GM23338 (cell line): ENCODE measurements at regions not wholly inside any gene's neighbourhood (a gene's known extent, or its start where the extent isn't known, plus 50 kb on each side); places are given as distances from the start of the nearest gene placed in this dataset.
A peak's percentile ranks its signal among the peaks of the same experiment; 100 is the strongest.

Source experiments
- ATAC-seq: fragments of 200-7000 bp; cut with Tn5 transposase; 3 replicates; pipeline ENCODE4 v1.9.1; 2020
- DNase-seq: peaks from one replicate; pipeline ENCODE4 v3.0.0-alpha.2; 2015; ENCODE audit warnings: low spot score
- H2AFZ ChIP-seq: fragments of 200-600 bp; sonication (generic); 2 replicates; pipeline ENCODE4 v1.8.0; 2016; ENCODE audit warnings: antibody characterized with exemption, mild to moderate bottlenecking, moderate library complexity
- H3F3A ChIP-seq: fragments of 200-600 bp; sonication (generic); replicated peaks from 2 replicates; pipeline ENCODE4 v1.8.0; 2017; ENCODE audit warnings: antibody characterized with exemption, mixed run types, low read depth
- H3K27ac ChIP-seq: fragments of 200-600 bp; sonication (generic); 2 replicates; pipeline ENCODE4 v1.6.1; 2016; ENCODE audit warnings: low read depth
- H3K27me3 ChIP-seq: fragments of 200-600 bp; sonication (generic); 2 replicates; pipeline ENCODE4 v1.8.0; 2016; ENCODE audit warnings: mild to moderate bottlenecking, mixed run types, moderate library complexity; ENCODE audit not compliant: insufficient read depth
- H3K36me3 ChIP-seq: fragments of 200-600 bp; sonication (generic); 2 replicates; pipeline ENCODE4 v1.8.0; 2016; ENCODE audit warnings: mild to moderate bottlenecking; ENCODE audit not compliant: insufficient read depth
- H3K4me1 ChIP-seq: fragments of 200-600 bp; sonication (generic); 2 replicates; pipeline ENCODE4 v1.8.0; 2016; ENCODE audit warnings: mild to moderate bottlenecking, moderate library complexity; ENCODE audit not compliant: insufficient read depth
- H3K4me2 ChIP-seq: fragments of 200-600 bp; sonication (generic); 2 replicates; pipeline ENCODE4 v1.7.1; 2017; ENCODE audit warnings: mixed run types
- H3K4me3 ChIP-seq: fragments of 200-600 bp; sonication (generic); 2 replicates; pipeline ENCODE4 v1.6.1; 2016; ENCODE audit warnings: mixed run types
- H3K79me2 ChIP-seq: fragments of 200-600 bp; sonication (generic); replicated peaks from 2 replicates; pipeline ENCODE4 v1.8.0; 2017; ENCODE audit warnings: mild to moderate bottlenecking; ENCODE audit not compliant: insufficient read depth
- H3K9me2 ChIP-seq: fragments of 200-600 bp; sonication (generic); 2 replicates; pipeline ENCODE4 v1.8.0; 2017; ENCODE audit not compliant: insufficient read depth
- H4K20me1 ChIP-seq: fragments of 200-600 bp; sonication (generic); replicated peaks from 2 replicates; pipeline ENCODE4 v1.8.0; 2017; ENCODE audit warnings: mild to moderate bottlenecking; ENCODE audit not compliant: insufficient read depth
- H3K27ac Mint-ChIP-seq: 2 replicates; pipeline ENCODE4 v1.8.0; 2020; ENCODE audit warnings: inconsistent platforms, mild to moderate bottlenecking, moderate library complexity, mixed read lengths
- H3K27me3 Mint-ChIP-seq: 3 replicates; pipeline ENCODE4 v1.8.0; 2022; ENCODE audit warnings: low read depth, mild to moderate bottlenecking, moderate library complexity, mixed read lengths, inconsistent platforms; ENCODE audit not compliant: insufficient read depth, poor library complexity
- H3K36me3 Mint-ChIP-seq: 3 replicates; pipeline ENCODE4 v1.8.0; 2021; ENCODE audit warnings: low read depth, mild to moderate bottlenecking, inconsistent platforms, moderate library complexity, mixed read lengths
- H3K4me1 Mint-ChIP-seq: 3 replicates; pipeline ENCODE4 v1.8.0; 2020; ENCODE audit warnings: mild to moderate bottlenecking, inconsistent platforms, mixed read lengths
- H3K4me3 Mint-ChIP-seq: 3 replicates; pipeline ENCODE4 v1.8.0; 2021; ENCODE audit warnings: moderate library complexity, mild to moderate bottlenecking, inconsistent platforms, mixed read lengths
- H3K9me3 Mint-ChIP-seq: 3 replicates; pipeline ENCODE4 v1.8.0; 2020; ENCODE audit warnings: moderate library complexity, mild to moderate bottlenecking, inconsistent platforms, mixed read lengths
- CREB1 ChIP-seq: fragments of 250-450 bp; sonication (Bioruptor Pico); IDR thresholded peaks from 2 replicates; pipeline ENCODE4 v1.5.0; 2020; ENCODE audit warnings: low read depth, mild to moderate bottlenecking, moderate library complexity
- CTCF ChIP-seq, 2 experiments: fragments of 200-600 bp in 1 of 2; sonication (generic) in 1 of 2; conservative IDR thresholded peaks; 2 replicates each; pipeline versions ENCODE4 v1.5.1 to v1.6.1; 2016 to 2017; ENCODE audit warnings: antibody characterized with exemption in 2 of 2, low read depth in 2 of 2, mild to moderate bottlenecking in 2 of 2, moderate library complexity in 1 of 2
- ETS1 ChIP-seq: IDR thresholded peaks from 2 replicates; pipeline ENCODE4 v1.6.1; 2016; ENCODE audit warnings: antibody characterized with exemption
- EZH2 ChIP-seq: fragments of 200-600 bp; sonication (generic); IDR thresholded peaks from one replicate; pipeline ENCODE4 v1.8.0; 2017; ENCODE audit warnings: antibody characterized with exemption, mild to moderate bottlenecking, low read depth; ENCODE audit not compliant: unreplicated experiment
- EZH2phosphoT487 ChIP-seq: fragments of 200-600 bp; sonication (generic); IDR thresholded peaks from one replicate; pipeline ENCODE4 v1.8.1; 2018; ENCODE audit warnings: antibody characterized with exemption; ENCODE audit not compliant: unreplicated experiment
- JUNB ChIP-seq: IDR thresholded peaks from one replicate; pipeline ENCODE4 v1.6.1; 2016; ENCODE audit warnings: antibody characterized with exemption; ENCODE audit not compliant: unreplicated experiment
- NANOG ChIP-seq: IDR thresholded peaks from 2 replicates; pipeline ENCODE4 v1.6.1; 2016; ENCODE audit warnings: antibody characterized with exemption, borderline replicate concordance
- POLR2AphosphoS5 ChIP-seq: IDR thresholded peaks from 2 replicates; pipeline ENCODE4 v1.6.1; 2016; ENCODE audit warnings: antibody characterized with exemption, low read depth
- REST ChIP-seq: IDR thresholded peaks from one replicate; pipeline ENCODE4 v1.6.1; 2018; ENCODE audit warnings: antibody characterized with exemption; ENCODE audit not compliant: unreplicated experiment
- STAT1 ChIP-seq: IDR thresholded peaks from one replicate; pipeline ENCODE4 v1.6.1; 2016; ENCODE audit warnings: antibody characterized with exemption; ENCODE audit not compliant: unreplicated experiment
- ZNF114 ChIP-seq: fragments of 250-450 bp; sonication (Bioruptor Pico); IDR thresholded peaks from 2 replicates; pipeline ENCODE4 v1.5.0; 2020; ENCODE audit warnings: mild to moderate bottlenecking, moderate library complexity
- ZNF331 ChIP-seq: fragments of 250-450 bp; sonication (Bioruptor Pico); IDR thresholded peaks from 2 replicates; pipeline ENCODE4 v1.5.0; 2020; ENCODE audit warnings: low read depth, mild to moderate bottlenecking, moderate library complexity
- ZNF462 ChIP-seq: fragments of 250-450 bp; sonication (Bioruptor Pico); IDR thresholded peaks from 2 replicates; pipeline ENCODE4 v1.5.0; 2020; ENCODE audit warnings: mild to moderate bottlenecking, moderate library complexity

GRCh38 chr9:23423999-23424398 is 402.0 kb downstream of the ELAVL2 start:
- Histone ChIP-seq H3F3A (no peaks in the 10 kb centered on the region), H3K4me1 (no peaks in the 10 kb centered on the region), H4K20me1 (no peaks in the 10 kb centered on the region), H3K27me3 (no peaks in the 10 kb centered on the region), H2AFZ (peak overlapping the region; percentile 30; the same call in 1 of the 2 replicates), H3K9me2 (no peaks in the 10 kb centered on the region), H3K27ac (no peak overlapping the region), H3K4me2 (no peak overlapping the region), H3K79me2 (no peaks in the 10 kb centered on the region), H3K4me3 (no peak overlapping the region), H3K36me3 (no peaks in the 10 kb centered on the region)
- DNase-seq (no peak), ATAC-seq (no peak)
- H3K9me3 Mint-ChIP-seq, result no peaks in the 10 kb centered on the region
- H3K27ac Mint-ChIP-seq, result no peak overlapping the region
- no peaks in the 10 kb centered on the region for H3K36me3 Mint-ChIP-seq
- no peak for TF ChIP-seq REST
- TF ChIP-seq ETS1, result no peak
- TF ChIP-seq POLR2AphosphoS5, result no peak
- TF ChIP-seq EZH2phosphoT487, result no peak
- TF ChIP-seq JUNB, result no peak
- no peak for TF ChIP-seq ZNF114 (CRISPR knock-in tag)
- no peak for TF ChIP-seq STAT1
- TF ChIP-seq CREB1, result no peak
- TF ChIP-seq ZNF462 (CRISPR knock-in tag), result no peak
- no peak for TF ChIP-seq EZH2
- no peak for TF ChIP-seq ZNF331 (CRISPR knock-in tag)
- TF ChIP-seq NANOG, result no peak
- no peak for TF ChIP-seq CTCF (conservative IDR thresholded peaks at IDR 0.05; ENCODE audit: low read depth in 2 of 2)
- no peak overlapping the region for H3K4me3 Mint-ChIP-seq
- H3K27me3 Mint-ChIP-seq, result no peaks in the 10 kb centered on the region
- no peaks in the 10 kb centered on the region for H3K4me1 Mint-ChIP-seq
